H1 (cell line): ENCODE measurements at regions not wholly inside any gene's neighbourhood (a gene's known extent, or its start where the extent isn't known, plus 50 kb on each side); places are given as distances from the start of the nearest gene placed in this dataset.

Experiments
- CTCF ChIA-PET: fragments of 300-600 bp; sonication (Branson Sonifier 250); formaldehyde crosslinking; loops from one replicate; lab custom pipeline; 2021; ENCODE audit not compliant: partially characterized antibody; lab: Charles Lee
- POLR2A ChIA-PET: fragments of 300-600 bp; sonication (Branson Sonifier 250); formaldehyde crosslinking; loops from one replicate; lab custom pipeline; 2021; ENCODE audit warnings: inconsistent platforms; ENCODE audit not compliant: partially characterized antibody; lab: Charles Lee
- DNase-seq, 2 experiments: peaks; one replicate each; pipeline versions ENCODE4 v3.0.0 to v3.0.0-alpha.2; 2010 to 2022; ENCODE audit warnings: low spot score in 2 of 2, low read depth in 1 of 2, mixed read lengths in 1 of 2
- FAIRE-seq: peaks from 2 replicates; lab custom pipeline; 2011; peaks lifted over from hg19 to GRCh38; lab: Jason Lieb, UNC
- H2AFZ ChIP-seq: 2 replicates; pipeline ENCODE4 v1.8.1; 2012; ENCODE audit warnings: low read length, inconsistent platforms
- H2AK5ac ChIP-seq: 2 replicates; pipeline ENCODE4 v1.6.1; 2013; ENCODE audit warnings: low read depth, low read length
- H2BK120ac ChIP-seq: replicated peaks from 2 replicates; pipeline ENCODE3; 2013; ENCODE audit warnings: low read depth, low read length, inconsistent platforms
- H2BK12ac ChIP-seq: 2 replicates; pipeline ENCODE4 v1.6.1; 2013; ENCODE audit warnings: low read depth, low read length
- H2BK15ac ChIP-seq: 2 replicates; pipeline ENCODE4 v1.6.1; 2013; ENCODE audit warnings: low read length
- H2BK20ac ChIP-seq: 2 replicates; pipeline ENCODE4 v1.6.1; 2013; ENCODE audit warnings: low read length
- H2BK5ac ChIP-seq: 2 replicates; pipeline ENCODE4 v1.6.1; 2013; ENCODE audit warnings: low read depth, low read length
- H3K14ac ChIP-seq: 2 replicates; pipeline ENCODE4 v1.6.1; 2013; ENCODE audit warnings: inconsistent platforms; ENCODE audit not compliant: insufficient read length
- H3K18ac ChIP-seq: 2 replicates; pipeline ENCODE4 v1.6.1; 2013; ENCODE audit warnings: low read length; ENCODE audit errors: extremely low read depth
- H3K23ac ChIP-seq: 2 replicates; pipeline ENCODE4 v1.6.1; 2013; ENCODE audit warnings: inconsistent platforms; ENCODE audit not compliant: insufficient read length
- H3K23me2 ChIP-seq: 2 replicates; pipeline ENCODE4 v1.6.1; 2013; ENCODE audit warnings: low read depth, low read length
- H3K27ac ChIP-seq: 2 replicates; pipeline ENCODE4 v1.6.1; 2011; ENCODE audit warnings: low read depth, low read length, inconsistent platforms
- H3K27me3 ChIP-seq, 4 experiments: replicated peaks in 1 of 4; 1 replicate in 1 of 4; 2 replicates in 3 of 4; pipeline versions ENCODE4 v1.6.1 to v1.8.1; 2011 to 2013; ENCODE audit warnings: low read length in 3 of 4, mild to moderate bottlenecking in 3 of 4, inconsistent platforms in 2 of 4, mixed read lengths in 2 of 4, moderate library complexity in 1 of 4; ENCODE audit not compliant: control insufficient read depth in 3 of 4, insufficient read depth in 3 of 4; ENCODE audit errors: extremely low read depth in 1 of 4
- H3K36me3 ChIP-seq, 4 experiments: 2 replicates each; pipeline versions ENCODE4 v1.6.1 to v1.8.1; 2011 to 2013; ENCODE audit warnings: mild to moderate bottlenecking in 4 of 4, low read length in 3 of 4, moderate library complexity in 2 of 4, control low read depth in 1 of 4, inconsistent platforms in 1 of 4; ENCODE audit not compliant: insufficient read depth in 4 of 4, control insufficient read depth in 2 of 4
- H3K4ac ChIP-seq: replicated peaks from 2 replicates; pipeline ENCODE3; 2013; ENCODE audit warnings: low read length, low read depth, mixed read lengths, inconsistent platforms; ENCODE audit not compliant: insufficient read length
- H3K4me1 ChIP-seq, 4 experiments: replicated peaks in 1 of 4; 1 replicate in 1 of 4; 2 replicates in 3 of 4; pipeline versions ENCODE4 v1.6.1 to v1.8.1; 2011 to 2013; ENCODE audit warnings: low read length in 3 of 4, inconsistent platforms in 2 of 4, mixed read lengths in 1 of 4; ENCODE audit not compliant: insufficient read depth in 4 of 4, control insufficient read depth in 3 of 4
- H3K4me2 ChIP-seq, 2 experiments: 2 replicates each; pipeline versions ENCODE4 v1.6.1 to v1.8.1; 2011 to 2013; ENCODE audit warnings: low read depth in 2 of 2, low read length in 2 of 2, control low read depth in 1 of 2, inconsistent platforms in 1 of 2, mild to moderate bottlenecking in 1 of 2; ENCODE audit not compliant: insufficient read depth in 1 of 2
- H3K4me3 ChIP-seq, 4 experiments: fragments of 200-600, 300-600 bp in 1 of 4; sonication (generic), shearing (Covaris generic), sonication (Bioruptor Twin) in 1 of 4; 2 replicates each; pipeline versions ENCODE4 v1.5.1 to v1.8.1; 2011 to 2016; ENCODE audit warnings: low read length in 4 of 4, low read depth in 3 of 4, control low read depth in 2 of 4, inconsistent platforms in 2 of 4, mild to moderate bottlenecking in 2 of 4, mixed read lengths in 1 of 4, moderate library complexity in 1 of 4; ENCODE audit not compliant: insufficient read depth in 2 of 4; ENCODE audit errors: extremely low read depth in 1 of 4
- H3K56ac ChIP-seq: replicated peaks from 2 replicates; pipeline ENCODE3; 2013; ENCODE audit warnings: low read depth, mild to moderate bottlenecking, mixed read lengths, low read length, inconsistent platforms; ENCODE audit not compliant: insufficient read length
- H3K79me1 ChIP-seq: 2 replicates; pipeline ENCODE4 v1.6.1; 2013; ENCODE audit warnings: low read depth, low read length, control low read depth
- H3K79me2 ChIP-seq, 2 experiments: 2 replicates each; pipeline versions ENCODE4 v1.6.1 to v1.8.1; 2012 to 2013; ENCODE audit warnings: low read length in 2 of 2, mild to moderate bottlenecking in 2 of 2, inconsistent platforms in 1 of 2; ENCODE audit not compliant: insufficient read depth in 2 of 2, control insufficient read depth in 1 of 2
- H3K9ac ChIP-seq, 4 experiments: replicated peaks in 1 of 4; 1 replicate in 1 of 4; 2 replicates in 3 of 4; pipeline versions ENCODE4 v1.6.1 to v1.8.1; 2011 to 2013; ENCODE audit warnings: low read depth in 3 of 4, low read length in 3 of 4, control low read depth in 2 of 4, mild to moderate bottlenecking in 2 of 4, moderate library complexity in 2 of 4, inconsistent platforms in 1 of 4; ENCODE audit errors: extremely low read depth in 1 of 4
- H3K9me3 ChIP-seq, 2 experiments: 2 replicates each; pipeline versions ENCODE4 v1.6.1 to v1.8.1; 2012 to 2013; ENCODE audit warnings: mild to moderate bottlenecking in 2 of 2, moderate library complexity in 2 of 2, control low read depth in 1 of 2, inconsistent platforms in 1 of 2, low read depth in 1 of 2, low read length in 1 of 2, mixed read lengths in 1 of 2; ENCODE audit not compliant: insufficient read depth in 2 of 2
- H4K20me1 ChIP-seq, 2 experiments: replicated peaks in 1 of 2; 2 replicates each; pipeline versions ENCODE3 to v1.8.1; 2011 to 2013; ENCODE audit warnings: inconsistent platforms in 2 of 2, low read length in 2 of 2, mild to moderate bottlenecking in 1 of 2; ENCODE audit not compliant: insufficient read depth in 2 of 2, control insufficient read depth in 1 of 2
- H4K5ac ChIP-seq: 2 replicates; pipeline ENCODE4 v1.6.1; 2013; ENCODE audit warnings: low read length, low read depth, mixed read lengths, inconsistent platforms; ENCODE audit not compliant: insufficient read length
- H4K8ac ChIP-seq: 2 replicates; pipeline ENCODE4 v1.8.0; 2013; ENCODE audit warnings: mild to moderate bottlenecking, moderate library complexity, low read length, inconsistent platforms; ENCODE audit not compliant: insufficient read depth; ENCODE audit errors: extremely low read depth
- H4K91ac ChIP-seq: replicated peaks from 2 replicates; pipeline ENCODE3; 2013; ENCODE audit warnings: low read length, mixed read lengths, inconsistent platforms; ENCODE audit not compliant: insufficient read length
- ASH2L ChIP-seq: fragments of 200-600, 300-600 bp; sonication (generic); IDR thresholded peaks from one replicate; pipeline ENCODE4 v1.7.1; 2017; ENCODE audit warnings: low read length
- CEBPB ChIP-seq: IDR thresholded peaks from 2 replicates; pipeline ENCODE4 v1.6.1; 2012; ENCODE audit warnings: low read depth, low read length
- EZH2 ChIP-seq: fragments of 200-600 bp; sonication (generic); IDR thresholded peaks from 2 replicates; pipeline ENCODE4 v1.7.1; 2012; ENCODE audit warnings: low read depth, mild to moderate bottlenecking, moderate library complexity, low read length, inconsistent platforms; ENCODE audit not compliant: severe bottlenecking
- JUN ChIP-seq: IDR thresholded peaks from 2 replicates; pipeline ENCODE4 v1.6.1; 2011; ENCODE audit warnings: low read depth, mild to moderate bottlenecking, improper control_type of control experiment, low read length
- KDM4A ChIP-seq: IDR thresholded peaks from one replicate; pipeline ENCODE4 v1.7.1; 2012; ENCODE audit warnings: low read depth, mild to moderate bottlenecking, moderate library complexity, low read length, inconsistent platforms; ENCODE audit not compliant: severe bottlenecking
- KDM5A ChIP-seq: fragments of 200-600 bp; IDR thresholded peaks from 2 replicates; pipeline ENCODE4 v1.7.1; 2012; ENCODE audit warnings: mild to moderate bottlenecking, low read length, inconsistent platforms, mixed read lengths
- NANOG ChIP-seq: IDR thresholded peaks from 2 replicates; pipeline ENCODE4 v1.6.1; 2011; ENCODE audit warnings: low read length, low read depth, mild to moderate bottlenecking, inconsistent platforms; ENCODE audit not compliant: insufficient read depth, poor library complexity, severe bottlenecking
- POU5F1 ChIP-seq: IDR thresholded peaks from 2 replicates; pipeline ENCODE4 v1.6.1; 2011; ENCODE audit warnings: low read depth, mild to moderate bottlenecking, low read length, moderate library complexity
- RBBP5 ChIP-seq: IDR thresholded peaks from 2 replicates; pipeline ENCODE4 v1.7.1; 2012; ENCODE audit warnings: low read depth, mild to moderate bottlenecking, inconsistent platforms, low read length, moderate library complexity, borderline replicate concordance
- RFX5 ChIP-seq: IDR thresholded peaks from 2 replicates; pipeline ENCODE4 v1.6.1; 2011; ENCODE audit warnings: low read depth, low read length, improper control_type of control experiment, borderline replicate concordance
- RNF2 ChIP-seq: fragments of 200-900, 300-1000 bp; sonication (generic); IDR thresholded peaks from 2 replicates; pipeline ENCODE4 v1.7.1; 2016; ENCODE audit warnings: borderline replicate concordance, low read depth, mild to moderate bottlenecking, antibody characterized with exemption, low read length; ENCODE audit not compliant: poor library complexity, severe bottlenecking; ENCODE audit errors: missing control alignments
- SAP30 ChIP-seq: fragments of 300-600 bp; sonication (generic); IDR thresholded peaks from 2 replicates; pipeline ENCODE4 v1.7.1; 2012; ENCODE audit warnings: low read length, moderate library complexity, mild to moderate bottlenecking, inconsistent platforms; ENCODE audit not compliant: insufficient read depth, insufficient replicate concordance
- TAF1 ChIP-seq: IDR thresholded peaks from 2 replicates; pipeline ENCODE4 v1.6.1; 2011; ENCODE audit warnings: mild to moderate bottlenecking, low read depth, low read length
- YY1 ChIP-seq: IDR thresholded peaks from 2 replicates; pipeline ENCODE4 v1.6.1; 2011; ENCODE audit warnings: low read depth, mild to moderate bottlenecking, low read length
- ZNF274 ChIP-seq: IDR thresholded peaks from 2 replicates; pipeline ENCODE4 v1.7.0; 2012; ENCODE audit warnings: low read length, borderline replicate concordance; ENCODE audit errors: extremely low read depth
- WGBS, 2 experiments: shearing (Covaris generic) in 1 of 2; methylation state at CpG; one replicate each; pipeline versions ENCODE4 v1.1.6 to v1.1.7; 2013 to 2015; ENCODE audit warnings: low lambda C conversion rate in 2 of 2, mixed read lengths in 2 of 2, inconsistent platforms in 1 of 2, low coverage in 1 of 2, missing lambda C conversion rate in 1 of 2; ENCODE audit not compliant: insufficient replicate concordance in 2 of 2, insufficient coverage in 1 of 2, insufficient read length in 1 of 2; ENCODE audit errors: extremely low coverage in 1 of 2, missing lambda C conversion rate in 1 of 2; 5-methylcytosine and 5-hydroxymethylcytosine counted together

- H2AFZ ChIP-seq: no peak overlapping the region
- H3K4ac ChIP-seq: no peak overlapping the region
- H4K91ac ChIP-seq: no peak overlapping the region
- H3K27me3 ChIP-seq: no peaks in the 10 kb centered on the region
- H2BK120ac ChIP-seq: no peak overlapping the region
- H3K4me2 ChIP-seq: no peak overlapping the region
- no peak overlapping the region for H3K23ac ChIP-seq
- no peak overlapping the region for H3K27ac ChIP-seq
- 96% methylated on average over 1 of the region's 1 CpG; no CpG with 5 or more reads in 1 of the 2 experiments for WGBS, 2 experiments
- H4K5ac ChIP-seq: no peak overlapping the region
- no peak overlapping the region for H2AK5ac ChIP-seq
- no peak overlapping the region for H4K8ac ChIP-seq
- no peaks in the 10 kb centered on the region for H3K36me3 ChIP-seq
- FAIRE-seq (no peak), DNase-seq (no peak)
- no peak overlapping the region for H2BK20ac ChIP-seq
- H3K18ac ChIP-seq: no peak overlapping the region
- H2BK12ac ChIP-seq: no peak overlapping the region
- no peak overlapping the region for H3K9ac ChIP-seq
- no peaks in the 10 kb centered on the region for H3K4me1 ChIP-seq
- H3K23me2 ChIP-seq: no peaks in the 10 kb centered on the region; the same call in 1 of the 2 replicates
- POLR2A ChIA-PET: no interaction called here
- no peaks in the 10 kb centered on the region for H3K9me3 ChIP-seq
- no peak overlapping the region for H2BK5ac ChIP-seq
- no peak overlapping the region for H2BK15ac ChIP-seq
- H3K79me2 ChIP-seq: no peaks in the 10 kb centered on the region
- no peak overlapping the region for H3K56ac ChIP-seq
- H3K79me1 ChIP-seq: no peaks in the 10 kb centered on the region
- CTCF ChIA-PET: no interaction called here
- H3K14ac ChIP-seq: no peak overlapping the region
- H4K20me1 ChIP-seq: no peaks in the 10 kb centered on the region
- no peak overlapping the region for H3K4me3 ChIP-seq
- no peak for TF ChIP-seq CEBPB
- no peak for TF ChIP-seq EZH2
- TF ChIP-seq KDM5A: no peak
- TF ChIP-seq RFX5: no peak
- TF ChIP-seq YY1: no peak
- TF ChIP-seq JUN: no peak
- no peak for TF ChIP-seq RBBP5
- no peak for TF ChIP-seq NANOG
- no peak for TF ChIP-seq ASH2L
- no peak for TF ChIP-seq POU5F1
- TF ChIP-seq KDM4A: no peak
- TF ChIP-seq SAP30: no peak
- TF ChIP-seq ZNF274: no peak
- TF ChIP-seq TAF1: no peak
- no peak for TF ChIP-seq RNF2
These were observed 291.8 kb upstream of the GBE1 start for GRCh38 chr3:82053236-82053635.
